ENCODE measurements at regions not wholly inside any gene's neighbourhood (a gene's known extent, or its start where the extent isn't known, plus 50 kb on each side); places are given as distances from the start of the nearest gene placed in this dataset.
"Not testable (repeated sequence)": the region's sequence is repeated elsewhere in the genome, so short reads cannot be mapped to it uniquely, and the experiment has no call there.

- ATAC-seq (no peak), DNase-seq (no peak)
- Histone ChIP-seq H3K27me3 (no peaks in the 10 kb centered on the region), H3K4me3 (no peak overlapping the region), H3K27ac (no peak overlapping the region), H3K36me3 (no peaks in the 10 kb centered on the region), H3K4me1 (no peaks in the 10 kb centered on the region), H3K9me3 (no peaks in the 10 kb centered on the region)
- intact Hi-C loops (cut with DNase I): no loop called here
- TF ChIP-seq POLR2A (IDR thresholded peaks at IDR 0.05): no peak
- TF ChIP-seq CTCF (IDR thresholded peaks at IDR 0.05): no peak
Observed at GRCh38 chrX:16357902-16358301, 190.6 kb downstream of the MAGEB17 start.

- H3K36me3 ChIP-seq, ATAC-seq: not testable (repeated sequence)
Observed at GRCh38 chrX:16360056-16360455, 192.8 kb downstream of the MAGEB17 start.

GRCh38 chrX:16368696-16369095 lies 201.4 kb downstream of the MAGEB17 start:
- TF ChIP-seq POLR2A (IDR thresholded peaks at IDR 0.05): no peak
- no peak for TF ChIP-seq CTCF (IDR thresholded peaks at IDR 0.05)
- no peak overlapping the region for H3K27ac ChIP-seq
- no peaks in the 10 kb centered on the region for H3K9me3 ChIP-seq
- 69 to 84% (median 75%) methylated on average over 2 of the region's 2 CpGs for WGBS, 4 donors
- H3K4me1 ChIP-seq: no peaks in the 10 kb centered on the region
- intact Hi-C loops (cut with DNase I): no loop called here
- no peaks in the 10 kb centered on the region for H3K36me3 ChIP-seq
- H3K4me3 ChIP-seq: no peak overlapping the region
- ATAC-seq (no peak), DNase-seq (no peak)
- H3K27me3 ChIP-seq: peaks cover 0 to 17% (median 0%) of the 10 kb centered on the region in 9 donors

More at GRCh38 chrX:16360056-16360455, 192.8 kb downstream of the MAGEB17 start:
- H3K27me3 ChIP-seq; H3K4me1 ChIP-seq; H3K4me3 ChIP-seq; H3K9me3 ChIP-seq; H3K27ac ChIP-seq; intact Hi-C loops (cut with DNase I); DNase-seq: not testable (repeated sequence)
- WGBS, 4 donors: 86 to 94% (median 93%) methylated on average over 14 to 15 of the region's 15 CpGs

- H3K9me3 ChIP-seq: no peaks in the 10 kb centered on the region
- no peak overlapping the region for H3K27ac ChIP-seq
- intact Hi-C loops (cut with DNase I): no loop called here
- H3K27me3 ChIP-seq: peaks cover 0 to 16% (median 0%) of the 10 kb centered on the region in 9 donors
- ATAC-seq (no peak), DNase-seq (no peak)
- H3K36me3 ChIP-seq: no peaks in the 10 kb centered on the region
- TF ChIP-seq POLR2A (IDR thresholded peaks at IDR 0.05): no peak
- no peak for TF ChIP-seq CTCF (IDR thresholded peaks at IDR 0.05)
- no peaks in the 10 kb centered on the region for H3K4me1 ChIP-seq
- 54 to 65% (median 60%) methylated on average over 2 of the region's 2 CpGs for WGBS, 4 donors
- H3K4me3 ChIP-seq: no peak overlapping the region
Observed at GRCh38 chrX:16376056-16376455, 208.8 kb downstream of the MAGEB17 start.

GRCh38 chrX:16386126-16386525 lies 218.8 kb downstream of the MAGEB17 start:
- Histone ChIP-seq H3K36me3 (no peaks in the 10 kb centered on the region), H3K9me3 (no peaks in the 10 kb centered on the region), H3K27ac (no peak overlapping the region), H3K4me1 (no peaks in the 10 kb centered on the region), H3K27me3 (peaks cover 0 to 18% (median 0%) of the 10 kb centered on the region in 9 donors), H3K4me3 (no peak overlapping the region)
- intact Hi-C loops (cut with DNase I): no loop called here
- TF ChIP-seq CTCF (IDR thresholded peaks at IDR 0.05): no peak
- no peak for TF ChIP-seq POLR2A (IDR thresholded peaks at IDR 0.05)
- DNase-seq (no peak), ATAC-seq (no peak)

Data from heart left ventricle (tissue), 16 donors.